HepG2 (cell line): ENCODE measurements at regions not wholly inside any gene's neighbourhood (a gene's known extent, or its start where the extent isn't known, plus 50 kb on each side); places are given as distances from the start of the nearest gene placed in this dataset.

ENCODE experiments used
- BCL3 ChIP-seq: sonication (generic); formaldehyde crosslinking; IDR thresholded peaks from 2 replicates; pipeline ENCODE4 v1.5.1; 2020; ENCODE audit warnings: mild to moderate bottlenecking, missing genetic modification reagents, moderate library complexity
- CTCF ChIP-seq: sonication (generic); formaldehyde crosslinking; IDR thresholded peaks from 2 replicates; pipeline ENCODE4 v1.5.0; 2020; ENCODE audit warnings: mild to moderate bottlenecking, missing genetic modification reagents, moderate library complexity
- KLF16 ChIP-seq, 2 experiments: sonication (generic) in 1 of 2; formaldehyde crosslinking in 1 of 2; IDR thresholded peaks; 2 replicates each; pipeline versions ENCODE4 v1.6.1 to v1.8.0; 2016 to 2023; ENCODE audit warnings: missing genetic modification reagents in 2 of 2, missing compliant biosample characterization in 1 of 2
- NFATC3 ChIP-seq: sonication (generic); formaldehyde crosslinking; IDR thresholded peaks from 2 replicates; pipeline ENCODE4 v1.5.1; 2020; ENCODE audit warnings: mild to moderate bottlenecking, missing genetic modification reagents
- ZBTB7A ChIP-seq: sonication (generic); formaldehyde crosslinking; IDR thresholded peaks from 2 replicates; pipeline ENCODE4 v1.8.0; 2022; ENCODE audit warnings: mild to moderate bottlenecking, missing genetic modification reagents
- ZNF224 ChIP-seq: sonication (generic); formaldehyde crosslinking; IDR thresholded peaks from 2 replicates; pipeline ENCODE4 v1.5.0; 2020; ENCODE audit warnings: mild to moderate bottlenecking, missing genetic modification reagents
- ZNF24 ChIP-seq: fragments of 450-650 bp; IDR thresholded peaks from 2 replicates; pipeline ENCODE4 v1.6.1; 2017; ENCODE audit warnings: antibody characterized with exemption, mild to moderate bottlenecking
- ZSCAN30 ChIP-seq: sonication (generic); formaldehyde crosslinking; IDR thresholded peaks from 2 replicates; pipeline ENCODE4 v1.5.0; 2020; ENCODE audit warnings: mild to moderate bottlenecking, missing genetic modification reagents

GRCh38 chr5:62083661-62084060 lies 222.3 kb upstream of the KIF2A start:
- TF ChIP-seq ZSCAN30: no peak
- TF ChIP-seq NFATC3 (CRISPR knock-in tag): no peak
- no peak for TF ChIP-seq ZNF24
- TF ChIP-seq ZBTB7A: no peak
- no peak for TF ChIP-seq ZNF224
- no peak for TF ChIP-seq KLF16 (CRISPR knock-in tag; IDR thresholded peaks at IDR 0.05)
- TF ChIP-seq BCL3 (CRISPR knock-in tag): no peak
- no peak for TF ChIP-seq CTCF (CRISPR knock-in tag)
